HG03460 (cell line): ENCODE measurements at regions not wholly inside any gene's neighbourhood (a gene's known extent, or its start where the extent isn't known, plus 50 kb on each side); places are given as distances from the start of the nearest gene placed in this dataset.
"Not testable (repeated sequence)": the region's sequence is repeated elsewhere in the genome, so short reads cannot be mapped to it uniquely, and the experiment has no call there.

Experiments
- ATAC-seq: cut with Tn5 transposase; IDR thresholded peaks from one replicate; pipeline ENCODE4 v1.9.1; 2021; ENCODE audit not compliant: unreplicated experiment

DNA sequence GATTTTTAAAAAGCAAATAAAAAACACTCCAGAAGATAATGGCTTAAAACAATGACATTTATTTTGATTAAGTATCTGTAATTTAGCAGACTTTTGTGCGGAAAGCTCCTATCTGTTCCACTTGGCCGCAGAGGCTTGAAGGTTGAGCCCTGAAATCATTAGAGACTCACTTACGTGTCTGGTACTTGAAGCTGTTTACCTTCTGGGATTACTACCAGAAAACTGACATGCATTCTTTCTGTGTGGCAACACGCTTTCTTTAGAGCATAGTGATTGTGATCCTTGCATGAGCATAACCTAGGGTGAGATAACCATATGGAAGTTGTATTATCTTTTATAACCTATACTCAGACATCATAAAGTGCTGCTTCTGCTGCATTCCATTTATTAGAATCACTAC is 298.5 kb downstream of the SI start:
- ATAC-seq, result no peak

- no peak for ATAC-seq
Observed at GRCh38 chr3:164752812-164753211, 325.5 kb downstream of the SI start.

DNA sequence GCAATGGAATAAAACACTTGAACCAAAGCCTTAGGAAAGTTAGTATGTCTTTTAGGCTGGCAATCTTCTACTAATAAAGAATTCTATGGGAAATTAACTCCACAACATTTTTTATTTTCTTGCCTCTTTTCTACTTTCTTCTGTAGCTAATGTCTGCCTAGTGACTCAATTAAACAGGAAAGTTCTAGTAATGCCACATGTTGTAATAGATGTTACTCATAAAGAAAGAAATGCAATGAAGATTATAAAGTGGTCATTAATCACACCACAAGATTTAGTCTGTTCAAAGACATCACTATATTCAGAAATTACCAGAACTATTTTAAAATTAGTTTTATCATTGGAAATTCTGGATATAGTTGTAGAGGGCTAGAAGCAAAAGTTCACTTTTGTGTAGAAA is 329.7 kb downstream of the SI start:
- no peak for ATAC-seq

- no peak for ATAC-seq
Observed at GRCh38 chr3:164741869-164742268, 336.4 kb downstream of the SI start.

DNA sequence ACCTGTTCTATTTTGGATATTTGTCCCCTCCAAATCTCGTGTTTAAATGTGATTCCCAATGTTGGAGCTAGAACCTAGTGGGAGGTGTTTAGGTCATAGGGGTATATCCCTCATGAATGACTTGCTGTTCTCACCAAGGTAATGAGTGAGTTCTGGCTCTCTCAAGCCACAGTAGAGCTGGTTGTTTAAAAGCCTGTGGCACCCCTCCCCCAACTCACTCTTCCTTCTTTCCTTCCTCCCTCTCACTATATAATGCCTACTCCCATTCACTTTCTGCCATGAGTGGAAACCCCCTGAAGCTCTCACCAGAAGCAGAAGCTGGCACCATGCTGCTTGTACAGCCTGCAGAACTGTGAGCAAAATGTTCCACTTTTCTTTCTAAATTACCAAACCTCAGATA is 341.1 kb downstream of the SI start:
- ATAC-seq, result no peak

DNA sequence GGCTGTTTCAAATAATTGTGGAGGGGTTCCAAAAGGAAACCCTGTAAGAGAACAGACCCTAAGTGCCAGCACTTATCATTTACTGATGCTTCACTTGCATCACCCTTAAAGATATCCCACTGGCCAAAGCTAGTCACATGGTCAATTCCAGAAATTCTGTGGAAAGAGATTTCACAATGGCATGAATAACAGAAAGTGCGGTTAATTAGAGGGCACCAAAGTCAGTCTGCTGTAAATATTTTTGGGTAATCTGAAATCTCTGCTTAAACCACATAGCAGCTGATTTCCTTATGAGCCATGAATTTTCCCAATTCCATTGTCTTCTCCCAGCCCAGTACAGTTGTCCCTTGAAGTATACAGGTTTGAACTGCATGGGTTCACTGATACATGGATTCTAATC is 346.1 kb downstream of the SI start:
- no peak for ATAC-seq

DNA sequence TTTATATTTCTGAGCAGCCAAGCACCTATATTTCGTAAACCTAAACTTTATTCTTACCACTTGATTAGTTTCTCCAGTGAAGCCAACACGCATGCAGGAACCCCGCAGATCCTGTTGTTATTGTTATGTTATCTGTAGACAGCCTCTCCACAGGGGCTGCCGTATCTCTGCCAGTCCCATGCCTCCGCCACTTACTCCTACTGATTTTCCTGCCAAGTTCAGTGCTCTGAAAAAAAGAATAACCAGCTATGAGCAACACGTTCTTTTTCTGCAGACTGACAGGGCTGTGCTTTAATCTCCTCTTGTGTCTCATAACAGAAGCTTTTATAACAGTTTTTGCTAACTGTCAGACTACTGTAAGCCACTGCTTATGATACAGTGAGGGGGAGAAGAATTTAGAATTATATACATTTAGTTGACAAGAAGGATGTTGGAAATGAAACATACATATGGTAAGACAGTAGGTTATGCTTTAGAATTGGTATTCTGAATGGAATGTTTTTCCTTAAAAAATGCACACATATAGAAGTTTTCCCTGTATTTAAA is 347.4 kb downstream of the SI start:
- ATAC-seq, result no peak

- no peak for ATAC-seq
Observed at GRCh38 chr3:164723396-164723795, 354.9 kb downstream of the SI start.

DNA sequence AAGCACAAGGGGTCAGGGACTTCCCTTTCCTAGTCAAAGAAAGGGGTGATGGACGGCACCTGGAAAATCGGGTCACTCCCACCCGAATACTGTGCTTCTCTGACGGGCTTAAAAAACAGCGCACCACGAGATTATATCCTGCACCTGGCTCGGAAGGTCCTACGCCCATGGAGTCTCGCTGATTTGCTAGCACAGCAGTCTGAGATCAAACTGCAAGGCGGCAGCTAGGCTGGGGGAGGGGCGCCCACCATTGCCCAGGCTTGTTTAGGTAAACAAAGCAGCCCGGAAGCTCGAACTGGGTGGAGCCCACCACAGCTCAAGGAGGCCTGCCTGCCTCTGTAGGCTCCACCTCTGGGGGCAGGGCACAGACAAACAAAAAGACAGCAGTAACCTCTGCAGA is 375.5 kb downstream of the SI start:
- not testable (repeated sequence) for ATAC-seq

GRCh38 chr3:164687902-164688301 is 390.4 kb downstream of the SI start:
- ATAC-seq, result no peak

DNA sequence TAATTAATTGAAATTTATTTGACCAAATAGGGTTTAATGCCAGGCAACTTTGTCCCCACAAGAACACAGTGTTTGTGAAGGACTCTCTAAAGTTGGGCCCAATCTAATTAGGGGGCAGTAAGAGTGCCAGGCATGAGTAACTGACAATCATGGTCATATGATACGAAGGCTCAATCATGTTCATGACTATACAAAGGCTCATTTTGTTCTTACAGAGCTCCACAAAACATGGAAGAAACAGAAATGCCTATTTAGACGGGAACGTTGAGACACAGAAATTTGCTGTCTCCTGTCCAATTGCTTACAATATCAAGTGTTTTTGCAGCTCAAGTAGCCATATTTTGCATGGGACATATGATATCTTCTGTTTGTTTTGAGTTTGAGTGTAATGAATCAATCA is 391.1 kb downstream of the SI start:
- no peak for ATAC-seq

GRCh38 chr3:164683489-164683888 is 394.8 kb downstream of the SI start:
- no peak for ATAC-seq

GRCh38 chr3:164679245-164679644 is 399.1 kb downstream of the SI start:
- ATAC-seq, result no peak

- ATAC-seq, result no peak
Observed at GRCh38 chr3:164677317-164677716, 401.0 kb downstream of the SI start.

DNA sequence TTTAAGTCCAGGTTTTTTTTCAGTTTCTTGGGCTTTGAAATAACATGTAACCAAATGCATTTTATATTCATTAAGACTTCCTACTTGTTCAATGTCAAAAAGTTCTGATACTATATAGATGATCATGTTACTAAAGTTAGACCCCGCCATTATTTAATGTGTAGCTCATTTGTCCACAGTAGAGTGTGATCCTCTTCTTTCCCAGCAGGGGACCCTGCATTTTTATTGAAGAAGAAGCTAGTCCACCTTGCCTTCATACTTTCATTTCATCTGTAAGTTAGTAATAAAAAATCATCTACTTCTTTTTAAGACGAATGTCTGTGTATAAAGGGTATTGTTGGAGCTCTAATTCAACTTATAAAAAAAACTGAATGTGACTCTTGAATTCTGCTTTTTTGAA is 404.6 kb downstream of the SI start:
- ATAC-seq, result no peak

- ATAC-seq, result no peak
Observed at GRCh38 chr3:164658125-164658524, 420.2 kb downstream of the SI start.

DNA sequence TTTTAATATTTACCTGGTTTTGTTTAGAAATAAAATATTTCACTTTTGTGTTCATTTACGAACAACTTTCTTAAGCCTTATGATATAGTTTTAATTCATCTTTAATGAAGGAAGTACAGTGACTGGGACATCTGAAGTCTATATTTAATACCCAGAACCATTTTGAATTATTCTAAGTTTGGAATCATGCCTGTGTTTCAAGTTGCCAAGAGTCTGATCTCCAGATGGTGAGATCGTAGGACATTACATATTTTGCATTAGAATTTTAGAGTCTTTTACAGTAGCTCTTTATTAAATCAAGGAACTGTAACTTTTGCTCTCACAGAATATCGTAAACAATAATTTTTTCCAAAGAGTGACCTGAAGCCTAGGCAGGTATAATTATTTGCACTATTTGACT is 420.7 kb downstream of the SI start:
- ATAC-seq, result no peak

- ATAC-seq, result no peak
Observed at GRCh38 chr3:164655462-164655861, 422.8 kb downstream of the SI start.

DNA sequence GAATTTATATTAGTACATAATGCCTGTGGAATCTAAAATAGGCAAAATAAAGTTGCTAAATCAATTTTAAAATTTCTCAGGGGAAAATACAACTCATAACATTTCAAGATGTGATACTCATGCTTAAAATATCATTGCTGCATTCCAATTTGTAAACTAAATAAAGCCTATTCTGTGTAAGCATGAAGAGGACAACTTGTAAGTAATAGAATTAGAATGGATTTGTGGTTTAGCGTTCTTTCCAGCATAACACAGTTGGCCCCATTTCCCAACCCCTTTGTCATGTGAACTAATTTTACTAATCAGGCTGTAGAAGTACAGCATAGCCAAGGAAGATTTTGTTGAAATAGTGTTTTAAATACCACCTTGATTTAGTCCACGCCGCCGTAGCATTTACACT is 437.2 kb downstream of the SI start:
- no peak for ATAC-seq

- no peak for ATAC-seq
Observed at GRCh38 chr3:164640591-164640990, 437.7 kb downstream of the SI start.

GRCh38 chr3:164620956-164621355 is 457.3 kb downstream of the SI start:
- ATAC-seq, result no peak

- no peak for ATAC-seq
Observed at GRCh38 chr3:164620423-164620822, 457.9 kb downstream of the SI start.

DNA sequence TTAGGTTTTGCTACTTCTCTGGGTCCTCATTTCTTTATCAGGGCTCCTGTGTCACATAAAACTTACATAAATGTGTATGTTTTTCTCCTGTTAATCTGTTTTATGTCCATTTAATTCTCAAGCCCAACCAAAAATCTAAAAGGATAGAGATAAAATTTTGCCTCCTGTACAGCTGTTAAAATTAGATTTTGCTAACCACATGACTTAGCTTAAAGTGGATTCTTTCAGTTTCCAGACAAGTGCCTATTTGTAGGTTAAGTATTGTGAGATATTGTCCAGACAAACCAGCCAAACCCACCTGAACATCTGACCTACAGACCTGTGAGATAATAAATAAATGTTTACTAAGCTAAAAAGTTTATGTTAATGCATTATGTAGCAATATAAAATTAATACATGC is 465.5 kb downstream of the SI start:
- ATAC-seq, result no peak
